ENCODE measurements at regions not wholly inside any gene's neighbourhood (a gene's known extent, or its start where the extent isn't known, plus 50 kb on each side); places are given as distances from the start of the nearest gene placed in this dataset.

DNA sequence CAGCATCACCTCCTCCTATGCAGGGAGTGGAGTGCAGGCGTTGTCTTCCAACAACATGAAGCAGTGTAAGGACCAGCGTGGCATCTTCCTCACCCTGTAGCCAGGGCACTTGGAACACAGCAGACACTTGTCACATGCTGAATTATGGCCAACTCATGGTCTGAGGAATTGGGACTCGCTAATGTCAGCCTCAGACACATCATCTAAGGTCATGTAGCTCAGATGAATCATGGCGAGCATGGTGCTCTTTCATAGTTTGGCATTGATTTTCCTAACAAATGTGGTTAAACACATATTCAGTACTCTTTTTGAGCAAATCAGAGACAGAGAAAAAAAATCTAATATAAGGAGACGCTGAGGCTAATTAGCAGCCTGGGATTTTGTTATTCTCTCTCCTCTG lies 99.6 kb upstream of the SGCG start:
- TF ChIP-seq POLR2A (IDR thresholded peaks at IDR 0.05) = no peak
- TF ChIP-seq, protein P1, sequence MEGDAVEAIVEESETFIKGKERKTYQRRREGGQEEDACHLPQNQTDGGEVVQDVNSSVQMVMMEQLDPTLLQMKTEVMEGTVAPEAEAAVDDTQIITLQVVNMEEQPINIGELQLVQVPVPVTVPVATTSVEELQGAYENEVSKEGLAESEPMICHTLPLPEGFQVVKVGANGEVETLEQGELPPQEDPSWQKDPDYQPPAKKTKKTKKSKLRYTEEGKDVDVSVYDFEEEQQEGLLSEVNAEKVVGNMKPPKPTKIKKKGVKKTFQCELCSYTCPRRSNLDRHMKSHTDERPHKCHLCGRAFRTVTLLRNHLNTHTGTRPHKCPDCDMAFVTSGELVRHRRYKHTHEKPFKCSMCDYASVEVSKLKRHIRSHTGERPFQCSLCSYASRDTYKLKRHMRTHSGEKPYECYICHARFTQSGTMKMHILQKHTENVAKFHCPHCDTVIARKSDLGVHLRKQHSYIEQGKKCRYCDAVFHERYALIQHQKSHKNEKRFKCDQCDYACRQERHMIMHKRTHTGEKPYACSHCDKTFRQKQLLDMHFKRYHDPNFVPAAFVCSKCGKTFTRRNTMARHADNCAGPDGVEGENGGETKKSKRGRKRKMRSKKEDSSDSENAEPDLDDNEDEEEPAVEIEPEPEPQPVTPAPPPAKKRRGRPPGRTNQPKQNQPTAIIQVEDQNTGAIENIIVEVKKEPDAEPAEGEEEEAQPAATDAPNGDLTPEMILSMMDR (IDR thresholded peaks at IDR 0.05) = no peak

Measured in testis (tissue), 2 donors.